HepG2 (cell line): ENCODE measurements at regions not wholly inside any gene's neighbourhood (a gene's known extent, or its start where the extent isn't known, plus 50 kb on each side); places are given as distances from the start of the nearest gene placed in this dataset.

Experiments used
- MTA1 ChIP-seq: sonication (generic); formaldehyde crosslinking; IDR thresholded peaks from 2 replicates; pipeline ENCODE4 v1.4.0; 2020; ENCODE audit warnings: missing genetic modification reagents, mild to moderate bottlenecking, borderline replicate concordance
- SATB2 ChIP-seq: sonication (generic); formaldehyde crosslinking; IDR thresholded peaks from 2 replicates; pipeline ENCODE4 v1.5.0; 2020; ENCODE audit warnings: missing genetic modification reagents
- TRIM24 ChIP-seq: sonication (generic); formaldehyde crosslinking; IDR thresholded peaks from 2 replicates; pipeline ENCODE4 v1.8.0; 2022; ENCODE audit warnings: mild to moderate bottlenecking, missing genetic modification reagents
- ZNF20 ChIP-seq: sonication (generic); formaldehyde crosslinking; IDR thresholded peaks from 2 replicates; pipeline ENCODE4 v1.4.0; 2020; ENCODE audit warnings: mild to moderate bottlenecking, moderate library complexity, missing genetic modification reagents
- ZNF557 ChIP-seq: sonication (generic); formaldehyde crosslinking; IDR thresholded peaks from 2 replicates; pipeline ENCODE4 v1.4.0; 2020; ENCODE audit warnings: missing genetic modification reagents
- ZNF703 ChIP-seq: sonication (generic); formaldehyde crosslinking; IDR thresholded peaks from 2 replicates; pipeline ENCODE4 v1.5.1; 2020; ENCODE audit warnings: missing genetic modification reagents, mild to moderate bottlenecking, moderate library complexity, borderline replicate concordance
- ZNF724P ChIP-seq: sonication (generic); formaldehyde crosslinking; IDR thresholded peaks from 2 replicates; pipeline ENCODE4 v1.8.0; 2022; ENCODE audit warnings: missing genetic modification reagents, borderline replicate concordance
- TF ChIP-seq, protein P1 (sequence below): sonication (generic); formaldehyde crosslinking; IDR thresholded peaks from 2 replicates; pipeline ENCODE4 v1.4.0; 2020; ENCODE audit warnings: missing genetic modification reagents
- TF ChIP-seq, protein P2 (sequence below): sonication (generic); formaldehyde crosslinking; IDR thresholded peaks from 2 replicates; pipeline ENCODE4 v1.4.0; 2020; ENCODE audit warnings: missing genetic modification reagents
- TF ChIP-seq, protein P3 (sequence below), 2 experiments: sonication (generic) in 1 of 2; formaldehyde crosslinking in 1 of 2; IDR thresholded peaks; 2 replicates each; pipeline versions ENCODE4 v1.4.0 to v1.6.1; 2018 to 2020; ENCODE audit warnings: missing genetic modification reagents in 2 of 2, borderline replicate concordance in 1 of 2, low read depth in 1 of 2, mild to moderate bottlenecking in 1 of 2, missing biosample characterization in 1 of 2
- TF ChIP-seq, protein P4 (sequence below): sonication (generic); formaldehyde crosslinking; IDR thresholded peaks from 2 replicates; pipeline ENCODE4 v1.4.0; 2020; ENCODE audit warnings: missing genetic modification reagents, borderline replicate concordance
- TF ChIP-seq, protein P5 (sequence below): sonication (generic); formaldehyde crosslinking; IDR thresholded peaks from 2 replicates; pipeline ENCODE4 v1.8.1; 2022; ENCODE audit warnings: low read depth, mild to moderate bottlenecking, missing genetic modification reagents
- TF ChIP-seq, protein P6 (sequence below): IDR thresholded peaks from 2 replicates; pipeline ENCODE4 v1.6.1; 2016; ENCODE audit warnings: missing biosample characterization, missing genetic modification reagents, low read depth
- TF ChIP-seq, protein P7 (sequence below): sonication (generic); formaldehyde crosslinking; IDR thresholded peaks from 2 replicates; pipeline ENCODE4 v1.5.1; 2020; ENCODE audit warnings: missing genetic modification reagents, mild to moderate bottlenecking, borderline replicate concordance

DNA sequence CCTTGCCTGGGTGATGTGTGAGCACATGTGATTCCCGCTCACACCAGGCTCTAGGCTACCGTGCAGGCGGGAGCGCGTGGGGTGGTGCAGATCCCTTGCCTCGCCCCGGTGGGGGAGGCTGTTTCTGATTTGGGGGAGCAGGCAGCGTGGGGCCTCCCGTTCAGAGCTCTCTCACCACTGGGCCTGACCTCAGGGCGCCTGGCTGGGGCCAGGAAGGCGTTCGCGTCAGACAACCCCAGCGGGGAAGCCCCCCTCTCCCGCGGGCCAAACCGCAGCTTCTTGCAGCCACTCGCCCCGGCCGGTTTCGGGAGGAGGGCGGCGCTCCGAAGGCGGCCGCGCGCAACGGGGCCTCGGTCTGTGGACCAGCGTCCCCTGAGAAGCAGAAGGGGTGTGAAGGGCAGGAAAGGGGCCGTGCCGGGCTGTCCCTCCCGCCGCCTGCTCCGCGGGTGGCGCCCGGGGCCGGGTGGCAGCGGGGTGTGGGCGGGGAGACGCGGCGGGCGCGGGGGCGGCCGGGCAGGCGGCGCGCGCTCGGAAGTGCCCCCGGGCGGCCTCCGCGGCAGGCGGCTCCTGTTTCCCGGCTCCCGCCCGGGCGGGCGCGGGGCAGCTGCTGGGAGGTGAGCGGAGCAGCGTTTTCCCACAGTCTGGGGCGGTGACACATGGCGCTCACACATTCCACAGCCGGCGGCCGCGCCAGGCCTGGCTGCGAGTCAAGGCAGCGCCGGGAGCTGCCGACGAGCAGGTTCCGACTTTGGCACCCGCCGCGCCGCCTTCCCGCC is 65.1 kb upstream of the HES1 start (continued):
- TF ChIP-seq TRIM24 (no peak), ZNF557 (peak; percentile 98; the same call in 1 of the 2 replicates), ZNF20 (CRISPR knock-in tag) (no peak; the same call in 1 of the 2 replicates), ZNF703 (peak; percentile 74), MTA1 (CRISPR knock-in tag) (no peak), SATB2 (CRISPR knock-in tag) (peak; percentile 98), ZNF724P (CRISPR knock-in tag) (peak; percentile 99)
- TF ChIP-seq, protein P1, sequence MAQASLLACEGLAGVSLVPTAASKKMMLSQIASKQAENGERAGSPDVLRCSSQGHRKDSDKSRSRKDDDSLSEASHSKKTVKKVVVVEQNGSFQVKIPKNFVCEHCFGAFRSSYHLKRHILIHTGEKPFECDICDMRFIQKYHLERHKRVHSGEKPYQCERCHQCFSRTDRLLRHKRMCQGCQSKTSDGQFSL, result peak; percentile 90
- TF ChIP-seq, protein P2, sequence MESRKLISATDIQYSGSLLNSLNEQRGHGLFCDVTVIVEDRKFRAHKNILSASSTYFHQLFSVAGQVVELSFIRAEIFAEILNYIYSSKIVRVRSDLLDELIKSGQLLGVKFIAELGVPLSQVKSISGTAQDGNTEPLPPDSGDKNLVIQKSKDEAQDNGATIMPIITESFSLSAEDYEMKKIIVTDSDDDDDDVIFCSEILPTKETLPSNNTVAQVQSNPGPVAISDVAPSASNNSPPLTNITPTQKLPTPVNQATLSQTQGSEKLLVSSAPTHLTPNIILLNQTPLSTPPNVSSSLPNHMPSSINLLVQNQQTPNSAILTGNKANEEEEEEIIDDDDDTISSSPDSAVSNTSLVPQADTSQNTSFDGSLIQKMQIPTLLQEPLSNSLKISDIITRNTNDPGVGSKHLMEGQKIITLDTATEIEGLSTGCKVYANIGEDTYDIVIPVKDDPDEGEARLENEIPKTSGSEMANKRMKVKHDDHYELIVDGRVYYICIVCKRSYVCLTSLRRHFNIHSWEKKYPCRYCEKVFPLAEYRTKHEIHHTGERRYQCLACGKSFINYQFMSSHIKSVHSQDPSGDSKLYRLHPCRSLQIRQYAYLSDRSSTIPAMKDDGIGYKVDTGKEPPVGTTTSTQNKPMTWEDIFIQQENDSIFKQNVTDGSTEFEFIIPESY (CRISPR knock-in tag), result peak; percentile 92; the same call in 1 of the 2 replicates
- TF ChIP-seq, protein P3, sequence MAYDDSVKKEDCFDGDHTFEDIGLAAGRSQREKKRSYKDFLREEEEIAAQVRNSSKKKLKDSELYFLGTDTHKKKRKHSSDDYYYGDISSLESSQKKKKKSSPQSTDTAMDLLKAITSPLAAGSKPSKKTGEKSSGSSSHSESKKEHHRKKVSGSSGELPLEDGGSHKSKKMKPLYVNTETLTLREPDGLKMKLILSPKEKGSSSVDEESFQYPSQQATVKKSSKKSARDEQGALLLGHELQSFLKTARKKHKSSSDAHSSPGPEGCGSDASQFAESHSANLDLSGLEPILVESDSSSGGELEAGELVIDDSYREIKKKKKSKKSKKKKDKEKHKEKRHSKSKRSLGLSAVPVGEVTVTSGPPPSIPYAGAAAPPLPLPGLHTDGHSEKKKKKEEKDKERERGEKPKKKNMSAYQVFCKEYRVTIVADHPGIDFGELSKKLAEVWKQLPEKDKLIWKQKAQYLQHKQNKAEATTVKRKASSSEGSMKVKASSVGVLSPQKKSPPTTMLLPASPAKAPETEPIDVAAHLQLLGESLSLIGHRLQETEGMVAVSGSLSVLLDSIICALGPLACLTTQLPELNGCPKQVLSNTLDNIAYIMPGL (CRISPR knock-in tag; IDR thresholded peaks at IDR 0.05; ENCODE audit: borderline replicate concordance in 1 of 2, low read depth in 1 of 2), result peak; percentile 51 to 82; a peak in 2 of 4 replicates
- TF ChIP-seq, protein P4, sequence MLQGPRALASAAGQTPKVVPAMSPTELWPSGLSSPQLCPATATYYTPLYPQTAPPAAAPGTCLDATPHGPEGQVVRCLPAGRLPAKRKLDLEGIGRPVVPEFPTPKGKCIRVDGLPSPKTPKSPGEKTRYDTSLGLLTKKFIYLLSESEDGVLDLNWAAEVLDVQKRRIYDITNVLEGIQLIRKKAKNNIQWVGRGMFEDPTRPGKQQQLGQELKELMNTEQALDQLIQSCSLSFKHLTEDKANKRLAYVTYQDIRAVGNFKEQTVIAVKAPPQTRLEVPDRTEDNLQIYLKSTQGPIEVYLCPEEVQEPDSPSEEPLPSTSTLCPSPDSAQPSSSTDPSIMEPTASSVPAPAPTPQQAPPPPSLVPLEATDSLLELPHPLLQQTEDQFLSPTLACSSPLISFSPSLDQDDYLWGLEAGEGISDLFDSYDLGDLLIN (CRISPR knock-in tag), result peak; percentile 3; the same call in 1 of the 2 replicates
- TF ChIP-seq, protein P5, sequence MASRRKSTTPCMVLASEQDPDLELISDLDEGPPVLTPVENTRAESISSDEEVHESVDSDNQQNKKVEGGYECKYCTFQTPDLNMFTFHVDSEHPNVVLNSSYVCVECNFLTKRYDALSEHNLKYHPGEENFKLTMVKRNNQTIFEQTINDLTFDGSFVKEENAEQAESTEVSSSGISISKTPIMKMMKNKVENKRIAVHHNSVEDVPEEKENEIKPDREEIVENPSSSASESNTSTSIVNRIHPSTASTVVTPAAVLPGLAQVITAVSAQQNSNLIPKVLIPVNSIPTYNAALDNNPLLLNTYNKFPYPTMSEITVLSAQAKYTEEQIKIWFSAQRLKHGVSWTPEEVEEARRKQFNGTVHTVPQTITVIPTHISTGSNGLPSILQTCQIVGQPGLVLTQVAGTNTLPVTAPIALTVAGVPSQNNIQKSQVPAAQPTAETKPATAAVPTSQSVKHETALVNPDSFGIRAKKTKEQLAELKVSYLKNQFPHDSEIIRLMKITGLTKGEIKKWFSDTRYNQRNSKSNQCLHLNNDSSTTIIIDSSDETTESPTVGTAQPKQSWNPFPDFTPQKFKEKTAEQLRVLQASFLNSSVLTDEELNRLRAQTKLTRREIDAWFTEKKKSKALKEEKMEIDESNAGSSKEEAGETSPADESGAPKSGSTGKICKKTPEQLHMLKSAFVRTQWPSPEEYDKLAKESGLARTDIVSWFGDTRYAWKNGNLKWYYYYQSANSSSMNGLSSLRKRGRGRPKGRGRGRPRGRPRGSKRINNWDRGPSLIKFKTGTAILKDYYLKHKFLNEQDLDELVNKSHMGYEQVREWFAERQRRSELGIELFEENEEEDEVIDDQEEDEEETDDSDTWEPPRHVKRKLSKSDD (CRISPR knock-in tag), result peak; percentile 73; the same call in 1 of the 2 replicates
- TF ChIP-seq, protein P6, sequence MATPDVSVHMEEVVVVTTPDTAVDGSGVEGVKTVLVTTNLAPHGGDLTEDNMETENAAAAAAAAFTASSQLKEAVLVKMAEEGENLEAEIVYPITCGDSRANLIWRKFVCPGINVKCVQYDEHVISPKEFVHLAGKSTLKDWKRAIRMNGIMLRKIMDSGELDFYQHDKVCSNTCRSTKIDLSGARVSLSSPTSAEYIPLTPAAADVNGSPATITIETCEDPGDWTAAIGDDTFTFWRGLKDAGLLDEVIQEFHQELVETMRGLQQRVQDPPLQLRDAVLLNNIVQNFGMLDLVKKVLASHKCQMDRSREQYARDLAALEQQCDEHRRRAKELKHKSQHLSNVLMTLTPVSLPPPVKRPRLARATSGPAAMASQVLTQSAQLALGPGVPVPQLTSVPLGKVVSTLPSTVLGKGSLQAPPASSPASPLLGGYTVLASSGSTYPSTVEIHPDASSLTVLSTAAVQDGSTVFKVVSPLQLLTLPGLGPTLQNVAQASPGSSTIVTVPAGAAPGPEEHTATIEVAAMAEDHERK (CRISPR knock-in tag), result no peak
- TF ChIP-seq, protein P7, sequence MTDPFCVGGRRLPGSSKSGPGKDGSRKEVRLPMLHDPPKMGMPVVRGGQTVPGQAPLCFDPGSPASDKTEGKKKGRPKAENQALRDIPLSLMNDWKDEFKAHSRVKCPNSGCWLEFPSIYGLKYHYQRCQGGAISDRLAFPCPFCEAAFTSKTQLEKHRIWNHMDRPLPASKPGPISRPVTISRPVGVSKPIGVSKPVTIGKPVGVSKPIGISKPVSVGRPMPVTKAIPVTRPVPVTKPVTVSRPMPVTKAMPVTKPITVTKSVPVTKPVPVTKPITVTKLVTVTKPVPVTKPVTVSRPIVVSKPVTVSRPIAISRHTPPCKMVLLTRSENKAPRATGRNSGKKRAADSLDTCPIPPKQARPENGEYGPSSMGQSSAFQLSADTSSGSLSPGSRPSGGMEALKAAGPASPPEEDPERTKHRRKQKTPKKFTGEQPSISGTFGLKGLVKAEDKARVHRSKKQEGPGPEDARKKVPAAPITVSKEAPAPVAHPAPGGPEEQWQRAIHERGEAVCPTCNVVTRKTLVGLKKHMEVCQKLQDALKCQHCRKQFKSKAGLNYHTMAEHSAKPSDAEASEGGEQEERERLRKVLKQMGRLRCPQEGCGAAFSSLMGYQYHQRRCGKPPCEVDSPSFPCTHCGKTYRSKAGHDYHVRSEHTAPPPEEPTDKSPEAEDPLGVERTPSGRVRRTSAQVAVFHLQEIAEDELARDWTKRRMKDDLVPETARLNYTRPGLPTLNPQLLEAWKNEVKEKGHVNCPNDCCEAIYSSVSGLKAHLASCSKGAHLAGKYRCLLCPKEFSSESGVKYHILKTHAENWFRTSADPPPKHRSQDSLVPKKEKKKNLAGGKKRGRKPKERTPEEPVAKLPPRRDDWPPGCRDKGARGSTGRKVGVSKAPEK (CRISPR knock-in tag), result no peak
